Rectal smooth muscle tissue (tissue), 1 donor: ENCODE measurements at regions not wholly inside any gene's neighbourhood (a gene's known extent, or its start where the extent isn't known, plus 50 kb on each side); places are given as distances from the start of the nearest gene placed in this dataset.

Experiments used
- H3K27ac ChIP-seq: one replicate; pipeline ENCODE4 v1.7.0; 2013; ENCODE audit warnings: low read depth, low read length, inconsistent platforms
- H3K27me3 ChIP-seq: one replicate; pipeline ENCODE4 v1.7.0; 2013; ENCODE audit warnings: low read length; ENCODE audit not compliant: control insufficient read depth, insufficient read depth
- H3K36me3 ChIP-seq: one replicate; pipeline ENCODE4 v1.7.0; 2013; ENCODE audit warnings: low read length; ENCODE audit not compliant: control insufficient read depth, insufficient read depth
- H3K4me1 ChIP-seq: one replicate; pipeline ENCODE4 v1.7.0; 2013; ENCODE audit warnings: low read length; ENCODE audit not compliant: control insufficient read depth, insufficient read depth
- H3K4me3 ChIP-seq: one replicate; pipeline ENCODE4 v1.7.0; 2013; ENCODE audit warnings: low read length
- H3K9ac ChIP-seq: one replicate; pipeline ENCODE4 v1.7.0; 2013; ENCODE audit warnings: low read length

DNA sequence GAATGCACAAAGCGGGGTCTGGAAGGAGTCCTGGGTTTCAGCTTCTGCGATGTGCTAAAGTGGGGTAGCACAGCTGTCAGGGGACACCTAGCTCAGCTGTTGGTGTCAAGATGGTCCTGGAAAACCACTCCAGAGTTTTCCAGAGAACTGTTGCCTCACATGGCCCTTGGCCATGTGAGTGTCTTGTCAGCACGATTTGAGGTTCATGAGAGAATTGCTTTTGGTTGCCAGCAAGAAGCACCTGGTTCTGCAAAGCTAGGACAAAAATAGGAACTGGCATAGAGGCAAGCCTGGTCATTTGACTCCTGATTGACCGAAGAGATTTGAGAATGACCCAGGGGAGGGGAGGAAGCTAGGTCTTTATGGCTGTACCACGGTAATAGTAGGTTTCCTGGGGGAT lies 50.4 kb upstream of the CTLA4 start:
- Histone ChIP-seq H3K27me3 (no peaks in the 10 kb centered on the region), H3K9ac (no peak overlapping the region), H3K36me3 (no peaks in the 10 kb centered on the region), H3K27ac (no peak overlapping the region), H3K4me3 (no peak overlapping the region), H3K4me1 (no peaks in the 10 kb centered on the region)
